Activated T-cell treated with anti-CD3 and anti-CD28 coated beads, Interleukin-2, amount 50 U/mL, for 48 hours (primary cell): ENCODE measurements at regions not wholly inside any gene's neighbourhood (a gene's known extent, or its start where the extent isn't known, plus 50 kb on each side); places are given as distances from the start of the nearest gene placed in this dataset.
"Not testable (repeated sequence)": the region's sequence is repeated elsewhere in the genome, so short reads cannot be mapped to it uniquely, and the experiment has no call there.

ENCODE experiments used
- DNase-seq, 2 experiments: peaks; one replicate each; pipeline ENCODE4 v3.0.0-alpha.2; 2020

- no peak for DNase-seq
Measured at GRCh38 chrX:128582036-128582435, 529.8 kb upstream of the ACTRT1 start.

- DNase-seq: no peak
Measured at GRCh38 chrX:128581615-128582014, 529.4 kb upstream of the ACTRT1 start.

DNA sequence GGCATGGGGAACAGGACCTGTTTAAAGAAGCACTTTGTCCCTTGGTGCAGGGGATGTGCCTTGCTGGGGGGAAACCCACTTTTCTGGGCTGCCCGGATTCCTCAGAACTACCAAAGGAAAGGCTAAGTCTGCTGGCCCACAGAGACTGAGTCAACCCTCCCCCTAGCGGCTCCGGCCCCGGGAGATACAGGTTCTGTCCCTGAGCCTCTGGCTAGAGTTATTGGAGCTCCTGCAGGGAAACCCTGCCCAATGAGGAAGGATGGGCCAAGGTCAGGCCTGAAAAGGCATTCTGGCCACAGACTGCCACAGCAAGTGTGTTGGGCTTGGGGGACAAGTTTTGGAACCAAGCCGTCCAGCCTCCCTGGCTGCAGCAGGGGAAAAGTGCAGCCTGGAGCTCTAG is 490.9 kb upstream of the ACTRT1 start:
- no peak for DNase-seq

GRCh38 chrX:128518508-128518907 is 466.3 kb upstream of the ACTRT1 start:
- no peak for DNase-seq

- no peak for DNase-seq
Measured at GRCh38 chrX:128517691-128518090, 465.5 kb upstream of the ACTRT1 start.

DNA sequence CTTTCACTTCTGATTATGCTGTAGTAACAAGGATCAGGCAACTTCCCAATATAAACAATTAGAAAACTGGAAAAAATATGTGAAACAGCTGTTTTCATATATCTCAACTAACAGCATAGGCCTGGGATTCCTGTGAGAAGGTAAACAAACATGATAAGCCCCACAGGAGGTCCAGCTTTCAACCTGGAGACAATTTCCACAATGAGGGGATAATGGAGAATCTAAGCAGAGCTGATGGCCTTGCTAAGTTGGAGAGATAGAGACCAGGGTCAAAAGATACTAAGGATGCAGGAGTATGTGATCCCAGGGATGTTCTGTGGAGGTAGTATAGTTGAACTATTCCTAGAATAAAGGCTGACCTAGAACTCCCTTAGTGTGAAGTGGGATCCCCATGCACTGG is 452.3 kb upstream of the ACTRT1 start:
- no peak for DNase-seq

DNA sequence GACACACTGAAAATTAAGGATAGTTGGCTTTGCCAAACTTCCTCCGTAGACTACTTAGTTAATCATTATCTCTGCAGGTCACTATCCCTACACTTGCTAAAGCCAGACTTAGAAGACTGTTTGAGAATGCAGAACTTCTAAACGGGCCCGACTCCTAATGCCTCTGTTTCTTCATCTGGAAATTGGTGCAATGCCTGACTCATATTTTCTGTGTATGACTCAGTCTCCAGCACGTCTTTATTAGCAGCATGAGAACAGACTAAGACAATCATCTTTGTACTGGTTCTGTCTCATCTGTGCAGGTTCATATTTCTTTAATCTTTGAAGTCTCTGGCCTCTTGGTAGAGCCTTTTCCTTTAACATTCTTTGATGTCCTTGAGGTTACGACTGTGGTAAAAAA is 411.9 kb upstream of the ACTRT1 start:
- DNase-seq: no peak

- DNase-seq: no peak
Measured at GRCh38 chrX:128460835-128461234, 408.6 kb upstream of the ACTRT1 start.

GRCh38 chrX:128458888-128459287 is 406.7 kb upstream of the ACTRT1 start:
- no peak for DNase-seq

DNA sequence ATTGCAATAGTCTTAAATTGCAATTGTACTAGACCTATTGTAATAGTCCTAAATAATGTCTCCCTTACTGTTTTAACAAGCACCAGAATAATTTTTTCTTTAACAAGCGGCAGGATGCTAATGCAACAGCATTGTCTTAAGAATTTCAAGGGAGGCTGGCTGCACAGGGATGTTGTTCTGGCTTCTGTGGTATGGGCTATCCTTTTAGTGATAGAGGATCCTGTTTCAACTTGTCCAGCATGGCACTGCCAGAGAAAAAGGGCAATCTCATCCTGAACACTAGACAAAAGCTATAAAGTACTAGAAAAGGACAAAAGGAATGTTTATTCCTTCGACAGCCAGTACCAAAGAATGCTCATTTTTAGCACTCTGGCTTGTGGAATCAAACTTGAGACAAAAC is 405.5 kb upstream of the ACTRT1 start:
- no peak for DNase-seq

- no peak for DNase-seq
Measured at GRCh38 chrX:128439159-128439558, 387.0 kb upstream of the ACTRT1 start.

DNA sequence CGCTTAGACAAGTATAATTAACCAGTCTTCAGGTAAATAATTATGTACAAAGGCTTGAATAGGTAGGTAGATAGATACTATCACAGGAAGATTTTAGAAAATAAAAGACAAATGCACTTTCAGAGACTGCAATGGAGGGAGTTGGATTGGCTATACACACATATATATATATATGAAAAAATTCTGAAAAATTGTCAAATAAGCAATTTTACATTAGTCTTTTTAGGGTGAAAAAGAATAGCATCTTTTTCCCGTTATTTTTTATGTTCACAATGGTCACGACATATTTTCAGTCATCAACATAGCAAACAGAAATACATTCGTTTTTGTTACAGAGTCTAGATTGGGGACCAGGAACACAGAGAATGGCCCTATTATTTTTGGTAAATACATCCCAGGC is 385.9 kb upstream of the ACTRT1 start:
- no peak for DNase-seq

- DNase-seq: no peak
Measured at GRCh38 chrX:128436397-128437103, 384.3 kb upstream of the ACTRT1 start.

- no peak for DNase-seq
Measured at GRCh38 chrX:128425546-128425945, 373.3 kb upstream of the ACTRT1 start.

GRCh38 chrX:128408842-128409241 is 356.6 kb upstream of the ACTRT1 start:
- DNase-seq: no peak

- no peak for DNase-seq
Measured at GRCh38 chrX:128396601-128397000, 344.4 kb upstream of the ACTRT1 start.

- DNase-seq: not testable (repeated sequence)
Measured at GRCh38 chrX:128383846-128384245, 331.6 kb upstream of the ACTRT1 start.

- DNase-seq: no peak
Measured at GRCh38 chrX:128365492-128365891, 313.3 kb upstream of the ACTRT1 start.

GRCh38 chrX:128335671-128336070 is 283.5 kb upstream of the ACTRT1 start:
- no peak for DNase-seq

- DNase-seq: no peak
Measured at GRCh38 chrX:128334821-128335220, 282.6 kb upstream of the ACTRT1 start.

DNA sequence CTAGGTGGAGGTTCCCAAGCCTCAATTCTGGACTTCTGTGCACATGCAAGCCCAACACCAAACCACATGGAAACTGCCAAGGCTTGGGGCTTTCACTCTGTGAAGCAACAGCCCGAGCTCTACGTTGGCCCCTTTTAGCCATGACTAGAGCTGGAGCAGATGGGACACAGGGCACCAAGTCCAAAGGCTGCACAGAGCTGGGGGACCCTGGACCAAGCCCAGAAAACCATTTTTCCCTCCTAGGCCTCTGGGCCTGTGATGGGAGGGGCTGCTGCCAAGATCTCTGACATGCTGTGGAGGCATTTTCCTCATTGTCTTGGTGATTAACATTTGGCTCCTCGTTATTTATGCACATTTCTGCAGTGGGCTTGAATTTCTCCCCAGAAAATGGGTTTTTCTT is 258.7 kb upstream of the ACTRT1 start:
- no peak for DNase-seq

DNA sequence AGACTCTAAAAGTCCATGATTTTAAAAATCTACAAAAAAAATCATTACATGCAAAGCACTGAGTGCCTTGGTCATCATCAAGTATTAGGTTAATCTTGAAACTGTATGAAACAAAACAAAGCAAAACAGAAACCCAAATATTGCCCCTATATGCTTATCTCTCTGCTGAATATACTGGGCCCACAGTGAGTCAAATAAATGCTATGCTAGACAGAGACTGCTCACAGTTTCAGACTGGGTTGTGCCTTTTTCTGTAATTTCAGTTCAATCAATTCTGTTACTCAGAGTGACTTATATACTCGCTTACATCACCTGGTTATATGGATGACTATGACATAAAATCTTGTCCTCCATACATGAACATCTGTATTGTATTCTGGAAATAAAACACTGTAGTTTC is 257.1 kb upstream of the ACTRT1 start:
- DNase-seq: no peak

DNA sequence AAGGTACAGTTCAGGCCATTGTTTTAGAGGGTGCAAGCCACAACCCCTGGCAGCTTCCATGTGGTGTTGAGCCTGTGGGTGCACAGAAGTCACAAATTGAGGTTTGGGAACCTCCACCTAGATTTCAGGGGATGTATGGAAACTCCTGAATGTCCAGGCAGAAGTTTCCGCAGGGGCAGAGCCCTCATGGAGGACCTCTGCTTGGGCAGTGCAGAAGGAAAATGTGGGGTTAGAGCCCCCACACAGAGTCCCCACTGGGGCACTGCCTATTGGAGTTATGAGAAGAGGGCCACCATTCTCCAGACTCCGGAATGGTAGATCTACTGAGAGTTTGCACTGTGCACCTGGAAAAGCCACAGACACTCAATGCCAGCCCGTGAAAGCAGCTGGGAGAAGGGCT is 242.0 kb upstream of the ACTRT1 start:
- no peak for DNase-seq

DNA sequence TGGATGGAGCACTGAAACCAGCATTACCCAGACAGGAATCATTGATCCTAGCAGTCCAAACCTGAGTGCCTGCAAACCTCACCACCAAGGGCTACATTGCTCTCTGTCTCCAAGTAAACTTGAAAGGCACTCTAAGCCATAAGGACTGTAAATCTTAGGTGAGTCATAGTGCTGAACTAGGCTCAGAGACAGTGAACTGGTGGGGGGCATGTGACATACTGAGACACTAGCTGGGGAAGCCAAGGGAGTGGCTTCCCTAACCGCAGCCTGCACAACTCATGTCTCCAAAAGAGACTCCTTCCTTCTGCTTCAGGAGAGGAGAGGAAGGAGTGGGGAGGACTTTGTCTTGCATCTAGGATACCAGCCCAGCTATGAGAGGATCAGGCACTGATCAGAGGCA is 235.5 kb upstream of the ACTRT1 start:
- no peak for DNase-seq

- no peak for DNase-seq
Measured at GRCh38 chrX:128250621-128251020, 198.4 kb upstream of the ACTRT1 start.

- DNase-seq: no peak
Measured at GRCh38 chrX:128216364-128216763, 164.2 kb upstream of the ACTRT1 start.
